GM23338 (cell line): ENCODE measurements at regions not wholly inside any gene's neighbourhood (a gene's known extent, or its start where the extent isn't known, plus 50 kb on each side); places are given as distances from the start of the nearest gene placed in this dataset.

Experiments used
- CREB1 ChIP-seq: fragments of 250-450 bp; sonication (Bioruptor Pico); IDR thresholded peaks from 2 replicates; pipeline ENCODE4 v1.5.0; 2020; ENCODE audit warnings: low read depth, mild to moderate bottlenecking, moderate library complexity
- EZH2 ChIP-seq: fragments of 200-600 bp; sonication (generic); IDR thresholded peaks from one replicate; pipeline ENCODE4 v1.8.0; 2017; ENCODE audit warnings: antibody characterized with exemption, mild to moderate bottlenecking, low read depth; ENCODE audit not compliant: unreplicated experiment
- POLR2AphosphoS5 ChIP-seq: IDR thresholded peaks from 2 replicates; pipeline ENCODE4 v1.6.1; 2016; ENCODE audit warnings: antibody characterized with exemption, low read depth
- ZNF114 ChIP-seq: fragments of 250-450 bp; sonication (Bioruptor Pico); IDR thresholded peaks from 2 replicates; pipeline ENCODE4 v1.5.0; 2020; ENCODE audit warnings: mild to moderate bottlenecking, moderate library complexity
- TF ChIP-seq, protein P1 (sequence below), 2 experiments: fragments of 200-600 bp in 1 of 2; sonication (generic) in 1 of 2; conservative IDR thresholded peaks; 2 replicates each; pipeline versions ENCODE4 v1.5.1 to v1.6.1; 2016 to 2017; ENCODE audit warnings: antibody characterized with exemption in 2 of 2, low read depth in 2 of 2, mild to moderate bottlenecking in 2 of 2, moderate library complexity in 1 of 2

DNA sequence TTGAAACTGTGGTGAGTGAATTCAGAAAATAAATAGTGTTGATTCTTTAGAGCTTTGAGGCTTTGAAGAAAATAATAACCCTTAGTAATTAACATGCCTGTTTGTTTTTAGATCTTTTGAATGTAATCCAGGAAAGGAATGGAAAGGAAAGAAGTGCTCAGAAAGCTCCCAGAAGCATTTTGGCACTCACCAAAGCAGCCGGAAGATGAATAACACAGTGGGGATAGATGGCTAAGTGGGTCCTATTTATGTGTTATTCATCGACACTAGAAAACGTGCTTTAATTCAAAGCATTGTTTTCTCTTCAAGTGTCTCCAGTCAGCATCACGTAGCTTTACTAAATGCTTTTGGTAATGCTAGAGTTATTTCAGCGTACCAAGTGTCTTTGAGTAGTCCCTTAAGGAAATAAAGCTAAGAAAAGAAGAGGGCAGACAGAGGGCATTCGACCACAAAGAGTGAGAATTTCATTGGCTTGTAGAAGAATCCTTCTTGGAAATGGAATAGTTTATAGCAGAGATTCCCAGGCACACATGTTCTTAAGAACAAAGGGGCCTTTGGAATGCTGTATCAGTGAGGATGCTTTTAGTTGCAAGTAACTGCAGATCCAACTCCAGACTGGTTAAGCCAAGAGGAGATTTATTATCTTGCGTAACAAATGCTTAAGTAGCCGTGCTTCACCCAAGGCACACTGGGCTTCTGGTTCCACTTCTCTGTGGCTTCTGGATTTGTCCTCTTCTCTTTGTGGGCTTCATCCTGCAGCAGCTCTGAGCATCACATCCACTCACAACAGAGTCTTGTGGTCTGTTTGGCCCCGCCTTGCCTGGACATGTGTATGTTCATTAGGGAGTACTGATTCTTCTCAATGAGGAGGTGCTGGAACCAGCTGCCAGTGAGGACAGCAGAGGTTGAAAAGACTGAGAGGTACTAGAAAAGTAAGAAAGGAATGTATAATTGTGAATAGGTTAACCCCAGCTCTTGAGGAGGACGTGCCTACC lies 63.6 kb upstream of the LTBP1 start:
- TF ChIP-seq, protein P1, sequence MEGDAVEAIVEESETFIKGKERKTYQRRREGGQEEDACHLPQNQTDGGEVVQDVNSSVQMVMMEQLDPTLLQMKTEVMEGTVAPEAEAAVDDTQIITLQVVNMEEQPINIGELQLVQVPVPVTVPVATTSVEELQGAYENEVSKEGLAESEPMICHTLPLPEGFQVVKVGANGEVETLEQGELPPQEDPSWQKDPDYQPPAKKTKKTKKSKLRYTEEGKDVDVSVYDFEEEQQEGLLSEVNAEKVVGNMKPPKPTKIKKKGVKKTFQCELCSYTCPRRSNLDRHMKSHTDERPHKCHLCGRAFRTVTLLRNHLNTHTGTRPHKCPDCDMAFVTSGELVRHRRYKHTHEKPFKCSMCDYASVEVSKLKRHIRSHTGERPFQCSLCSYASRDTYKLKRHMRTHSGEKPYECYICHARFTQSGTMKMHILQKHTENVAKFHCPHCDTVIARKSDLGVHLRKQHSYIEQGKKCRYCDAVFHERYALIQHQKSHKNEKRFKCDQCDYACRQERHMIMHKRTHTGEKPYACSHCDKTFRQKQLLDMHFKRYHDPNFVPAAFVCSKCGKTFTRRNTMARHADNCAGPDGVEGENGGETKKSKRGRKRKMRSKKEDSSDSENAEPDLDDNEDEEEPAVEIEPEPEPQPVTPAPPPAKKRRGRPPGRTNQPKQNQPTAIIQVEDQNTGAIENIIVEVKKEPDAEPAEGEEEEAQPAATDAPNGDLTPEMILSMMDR (conservative IDR thresholded peaks at IDR 0.05; ENCODE audit: low read depth in 2 of 2), result no peak
- TF ChIP-seq POLR2AphosphoS5, result no peak
- no peak for TF ChIP-seq CREB1
- TF ChIP-seq EZH2, result no peak
- no peak for TF ChIP-seq ZNF114 (CRISPR knock-in tag)
